Neural progenitor cell (in vitro differentiated cells): ENCODE measurements at regions not wholly inside any gene's neighbourhood (a gene's known extent, or its start where the extent isn't known, plus 50 kb on each side); places are given as distances from the start of the nearest gene placed in this dataset.
"Not testable (repeated sequence)": the region's sequence is repeated elsewhere in the genome, so short reads cannot be mapped to it uniquely, and the experiment has no call there.

Experiments used
- EZH2 ChIP-seq: fragments of 200-600 bp; sonication (generic); IDR thresholded peaks from 2 replicates; pipeline ENCODE4 v1.6.1; 2017; ENCODE audit warnings: antibody characterized with exemption, mild to moderate bottlenecking, moderate library complexity
- TF ChIP-seq, protein P1 (sequence below): fragments of 200-600 bp; sonication (generic); IDR thresholded peaks from 2 replicates; pipeline ENCODE4 v1.5.1; 2017; ENCODE audit warnings: antibody characterized with exemption, mild to moderate bottlenecking

GRCh38 chr2:63722284-63722683 lies 119.4 kb upstream of the UGP2 start:
- not testable (repeated sequence) for TF ChIP-seq EZH2
- TF ChIP-seq, protein P1, sequence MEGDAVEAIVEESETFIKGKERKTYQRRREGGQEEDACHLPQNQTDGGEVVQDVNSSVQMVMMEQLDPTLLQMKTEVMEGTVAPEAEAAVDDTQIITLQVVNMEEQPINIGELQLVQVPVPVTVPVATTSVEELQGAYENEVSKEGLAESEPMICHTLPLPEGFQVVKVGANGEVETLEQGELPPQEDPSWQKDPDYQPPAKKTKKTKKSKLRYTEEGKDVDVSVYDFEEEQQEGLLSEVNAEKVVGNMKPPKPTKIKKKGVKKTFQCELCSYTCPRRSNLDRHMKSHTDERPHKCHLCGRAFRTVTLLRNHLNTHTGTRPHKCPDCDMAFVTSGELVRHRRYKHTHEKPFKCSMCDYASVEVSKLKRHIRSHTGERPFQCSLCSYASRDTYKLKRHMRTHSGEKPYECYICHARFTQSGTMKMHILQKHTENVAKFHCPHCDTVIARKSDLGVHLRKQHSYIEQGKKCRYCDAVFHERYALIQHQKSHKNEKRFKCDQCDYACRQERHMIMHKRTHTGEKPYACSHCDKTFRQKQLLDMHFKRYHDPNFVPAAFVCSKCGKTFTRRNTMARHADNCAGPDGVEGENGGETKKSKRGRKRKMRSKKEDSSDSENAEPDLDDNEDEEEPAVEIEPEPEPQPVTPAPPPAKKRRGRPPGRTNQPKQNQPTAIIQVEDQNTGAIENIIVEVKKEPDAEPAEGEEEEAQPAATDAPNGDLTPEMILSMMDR: not testable (repeated sequence)
